HCT116 (cell line): ENCODE measurements at regions not wholly inside any gene's neighbourhood (a gene's known extent, or its start where the extent isn't known, plus 50 kb on each side); places are given as distances from the start of the nearest gene placed in this dataset.

Experiments
- ATAC-seq: fragments of 200-7000 bp; cut with Tn5 transposase; 2 replicates; pipeline ENCODE4 v1.9.1; 2020; ENCODE audit warnings: mild to moderate bottlenecking, moderate library complexity
- BruUV-seq: library from RNA; stranded (reverse); fragments of 400-500 nt; replicated peaks from 2 replicates; lab custom pipeline; 2021; lab: Mats Ljungman, UMichigan
- CTCF ChIA-PET: fragments of 300-600 bp; sonication (Branson Sonifier 250); formaldehyde crosslinking; loops from one replicate; lab custom pipeline; 2021; ENCODE audit warnings: antibody characterized with exemption; lab: Charles Lee
- POLR2A ChIA-PET: fragments of 300-600, 350-600 bp; sonication (Branson Sonifier 250); formaldehyde crosslinking; loops from one replicate; lab custom pipeline; 2021; ENCODE audit warnings: antibody characterized with exemption; lab: Charles Lee
- RAD21 ChIA-PET, 2 experiments: fragments of 300-600 bp; sonication (Branson Sonifier 250); formaldehyde crosslinking; loops; one replicate each; lab custom pipeline; 2023; ENCODE audit warnings: low total read pairs in 2 of 2; ENCODE audit not compliant: uncharacterized antibody in 2 of 2, unreplicated experiment in 2 of 2, low non-redundant PET in 1 of 2; lab: Charles Lee
- DNase-seq: peaks from one replicate; pipeline ENCODE4 v3.0.0-alpha.2; 2010; ENCODE audit warnings: low read depth, low spot score
- H2AFZ ChIP-seq: fragments of 200-600 bp; shearing (Covaris generic), sonication (generic); 2 replicates; pipeline ENCODE4 v1.6.1; 2017; ENCODE audit warnings: low read depth, mixed run types, mixed read lengths, antibody characterized with exemption, low read length; ENCODE audit not compliant: poor library complexity, severe bottlenecking
- H3K27ac ChIP-seq: 2 replicates; pipeline ENCODE4 v1.5.1; 2012; ENCODE audit warnings: low read depth, low read length
- H3K27me3 ChIP-seq: fragments of 200-600 bp; sonication (generic); 2 replicates; pipeline ENCODE4 v1.6.1; 2016; ENCODE audit warnings: mixed run types, low read length, mixed read lengths; ENCODE audit not compliant: insufficient read depth
- H3K36me3 ChIP-seq, 2 experiments: fragments of 200-500 bp in 1 of 2; fragments of 200-600 bp in 1 of 2; sonication (Bioruptor generic) in 1 of 2; sonication (generic) in 1 of 2; 2 replicates each; pipeline versions ENCODE4 v1.5.1 to v1.6.1; 2014 to 2016; ENCODE audit warnings: low read length in 2 of 2, inconsistent platforms in 1 of 2, mixed read lengths in 1 of 2, mixed run types in 1 of 2; ENCODE audit not compliant: insufficient read depth in 2 of 2, control insufficient read depth in 1 of 2
- H3K4me1 ChIP-seq, 2 experiments: fragments of 200-600 bp in 1 of 2; sonication (generic) in 1 of 2; 2 replicates each; pipeline versions ENCODE4 v1.5.1 to v1.6.1; 2012 to 2017; ENCODE audit warnings: low read length in 2 of 2, inconsistent platforms in 1 of 2, mild to moderate bottlenecking in 1 of 2, mixed read lengths in 1 of 2, mixed run types in 1 of 2, moderate library complexity in 1 of 2; ENCODE audit not compliant: insufficient read depth in 2 of 2, control insufficient read depth in 1 of 2
- H3K4me2 ChIP-seq: fragments of 200-600 bp; sonication (generic); 2 replicates; pipeline ENCODE4 v1.6.1; 2017; ENCODE audit warnings: mixed run types, low read length, mixed read lengths
- H3K4me3 ChIP-seq, 2 experiments: fragments of 200-600 bp in 1 of 2; sonication (generic) in 1 of 2; replicated peaks in 1 of 2; 2 replicates each; pipeline ENCODE4 v1.5.1; 2011 to 2016; ENCODE audit warnings: low read length in 2 of 2, control low read depth in 1 of 2, low read depth in 1 of 2, mild to moderate bottlenecking in 1 of 2, mixed read lengths in 1 of 2, mixed run types in 1 of 2
- H3K79me2 ChIP-seq: fragments of 200-600 bp; sonication (generic); 2 replicates; pipeline ENCODE4 v1.6.1; 2017; ENCODE audit warnings: mild to moderate bottlenecking, mixed run types, low read length, moderate library complexity, mixed read lengths; ENCODE audit not compliant: insufficient read depth
- H3K9ac ChIP-seq: fragments of 200-600 bp; sonication (generic); 2 replicates; pipeline ENCODE4 v1.6.1; 2016; ENCODE audit warnings: low read length, mixed read lengths
- H3K9me2 ChIP-seq: fragments of 200-600 bp; sonication (generic), shearing (Covaris generic); 2 replicates; pipeline ENCODE4 v1.6.1; 2017; ENCODE audit warnings: mixed run types, mild to moderate bottlenecking, moderate library complexity; ENCODE audit not compliant: insufficient read depth
- H3K9me3 ChIP-seq, 2 experiments: fragments of 200-500 bp in 1 of 2; fragments of 200-600 bp in 1 of 2; sonication (Bioruptor generic) in 1 of 2; sonication (generic) in 1 of 2; 2 replicates each; pipeline ENCODE4 v1.6.1; 2014 to 2017; ENCODE audit warnings: low read length in 2 of 2, mixed read lengths in 2 of 2, inconsistent platforms in 1 of 2, low read depth in 1 of 2, mild to moderate bottlenecking in 1 of 2, mixed run types in 1 of 2, moderate library complexity in 1 of 2; ENCODE audit not compliant: control insufficient read depth in 1 of 2, insufficient read depth in 1 of 2
- H4K20me1 ChIP-seq: fragments of 200-600 bp; sonication (generic), shearing (Covaris generic); 2 replicates; pipeline ENCODE4 v1.6.1; 2017; ENCODE audit warnings: mixed run types, mild to moderate bottlenecking, moderate library complexity; ENCODE audit not compliant: insufficient read depth
- ATF3 ChIP-seq: IDR thresholded peaks from 2 replicates; pipeline ENCODE4 v1.6.1; 2012
- EGR1 ChIP-seq: IDR thresholded peaks from 2 replicates; pipeline ENCODE4 v1.6.1; 2012; ENCODE audit warnings: low read depth
- ELF1 ChIP-seq: IDR thresholded peaks from 2 replicates; pipeline ENCODE4 v1.6.1; 2012; ENCODE audit warnings: low read depth, borderline replicate concordance
- FOSL1 ChIP-seq: IDR thresholded peaks from 2 replicates; pipeline ENCODE4 v1.6.1; 2012; ENCODE audit warnings: low read depth
- POLR2A ChIP-seq: IDR thresholded peaks from 2 replicates; pipeline ENCODE4 v1.7.0; 2011; ENCODE audit warnings: borderline replicate concordance; ENCODE audit not compliant: insufficient read depth, insufficient read length; ENCODE audit errors: extremely low read depth
- REST ChIP-seq: IDR thresholded peaks from 2 replicates; pipeline ENCODE4 v1.6.1; 2012; ENCODE audit warnings: low read depth
- SIN3A ChIP-seq: IDR thresholded peaks from 2 replicates; pipeline ENCODE4 v1.6.1; 2012; ENCODE audit warnings: low read depth
- SP1 ChIP-seq: IDR thresholded peaks from 2 replicates; pipeline ENCODE4 v1.6.1; 2012; ENCODE audit warnings: low read depth
- YY1 ChIP-seq: IDR thresholded peaks from 2 replicates; pipeline ENCODE4 v1.6.1; 2011; ENCODE audit warnings: low read length, low read depth, moderate library complexity, mild to moderate bottlenecking; ENCODE audit not compliant: insufficient replicate concordance; ENCODE audit errors: extremely low read depth
- ZBTB33 ChIP-seq: IDR thresholded peaks from 2 replicates; pipeline ENCODE4 v1.6.1; 2011; ENCODE audit warnings: mild to moderate bottlenecking, low read length, moderate library complexity; ENCODE audit not compliant: insufficient replicate concordance; ENCODE audit errors: extremely low read depth
- ZFX ChIP-seq: fragments of 450-650 bp; IDR thresholded peaks from 2 replicates; pipeline ENCODE4 v1.6.1; 2017
- intact Hi-C: fragments of 100-400 bp; cut with micrococcal nuclease; formaldehyde crosslinking; loops from 2 replicates; pipeline ENCODE4 v1.10.0; 2022

GRCh38 chr12:16681196-16681595, 75.2 kb upstream of the LMO3 start:
- no peaks in the 10 kb centered on the region for H3K36me3 ChIP-seq
- intact Hi-C loops, result no loop called here
- H3K4me3 ChIP-seq, result no peak overlapping the region
- no peak overlapping the region for H3K4me2 ChIP-seq
- POLR2A ChIA-PET, result no interaction called here
- CTCF ChIA-PET, result no interaction called here
- TF ChIP-seq ZFX, result no peak
- TF ChIP-seq SP1, result no peak
- TF ChIP-seq REST, result no peak
- H3K9ac ChIP-seq, result no peak overlapping the region
- H3K9me2 ChIP-seq, result no peaks in the 10 kb centered on the region
- DNase-seq, result no peak
- no peak for ATAC-seq
- H3K27me3 ChIP-seq, result no peaks in the 10 kb centered on the region
- no peak overlapping the region for H2AFZ ChIP-seq
- RAD21 ChIA-PET, result no interaction called here
- no peak overlapping the region for H3K27ac ChIP-seq
- no peaks in the 10 kb centered on the region for H3K79me2 ChIP-seq
- BruUV-seq, result no TSS peak
- no peaks in the 10 kb centered on the region for H3K9me3 ChIP-seq
- no peaks in the 10 kb centered on the region for H3K4me1 ChIP-seq
- H4K20me1 ChIP-seq, result no peaks in the 10 kb centered on the region

GRCh38 chr12:16675438-16675837, 69.5 kb upstream of the LMO3 start:
- no peaks in the 10 kb centered on the region for H3K9me2 ChIP-seq
- RAD21 ChIA-PET, result no interaction called here
- H3K27me3 ChIP-seq, result no peaks in the 10 kb centered on the region
- H3K36me3 ChIP-seq, result no peaks in the 10 kb centered on the region
- no peaks in the 10 kb centered on the region for H3K79me2 ChIP-seq
- H3K9ac ChIP-seq, result no peak overlapping the region
- intact Hi-C loops, result no loop called here
- ATAC-seq, result no peak
- H3K4me2 ChIP-seq, result no peak overlapping the region
- H3K4me3 ChIP-seq, result no peak overlapping the region
- no peak overlapping the region for H3K27ac ChIP-seq
- H4K20me1 ChIP-seq, result no peaks in the 10 kb centered on the region
- H3K9me3 ChIP-seq, result no peaks in the 10 kb centered on the region
- DNase-seq, result no peak
- POLR2A ChIA-PET, result no interaction called here
- no peaks in the 10 kb centered on the region for H3K4me1 ChIP-seq
- no peak overlapping the region for H2AFZ ChIP-seq
- CTCF ChIA-PET, result interaction anchor here (1.0 kb wide), 1 partner anchor 84 kb away, joined by 3 read pairs; no protein-coding TSS in a partner anchor
- BruUV-seq, result no TSS peak
- no peak for TF ChIP-seq REST
- no peak for TF ChIP-seq ELF1
- no peak for TF ChIP-seq EGR1
- no peak for TF ChIP-seq ATF3
- TF ChIP-seq POLR2A, result no peak
- TF ChIP-seq YY1, result no peak
- TF ChIP-seq FOSL1, result no peak
- no peak for TF ChIP-seq SIN3A
- no peak for TF ChIP-seq ZBTB33
